HG03457 (cell line): ENCODE measurements at regions not wholly inside any gene's neighbourhood (a gene's known extent, or its start where the extent isn't known, plus 50 kb on each side); places are given as distances from the start of the nearest gene placed in this dataset.

Source experiments
- ATAC-seq: cut with Tn5 transposase; IDR thresholded peaks from one replicate; pipeline ENCODE4 v1.9.1; 2021; ENCODE audit warnings: moderate number of reproducible peaks; ENCODE audit not compliant: unreplicated experiment

GRCh38 chr10:116792817-116793216, 50.5 kb upstream of the HSPA12A start:
- ATAC-seq: no peak

- ATAC-seq: no peak
Measured at GRCh38 chr10:116796469-116796868, 52.8 kb upstream of the ENO4 start.

GRCh38 chr10:116796910-116797513, 52.3 kb upstream of the ENO4 start:
- ATAC-seq: peak; percentile 72

- no peak for ATAC-seq
Measured at GRCh38 chr10:116798859-116799258, 50.4 kb upstream of the ENO4 start.
